ENCODE measurements at regions not wholly inside any gene's neighbourhood (a gene's known extent, or its start where the extent isn't known, plus 50 kb on each side); places are given as distances from the start of the nearest gene placed in this dataset.

DNA sequence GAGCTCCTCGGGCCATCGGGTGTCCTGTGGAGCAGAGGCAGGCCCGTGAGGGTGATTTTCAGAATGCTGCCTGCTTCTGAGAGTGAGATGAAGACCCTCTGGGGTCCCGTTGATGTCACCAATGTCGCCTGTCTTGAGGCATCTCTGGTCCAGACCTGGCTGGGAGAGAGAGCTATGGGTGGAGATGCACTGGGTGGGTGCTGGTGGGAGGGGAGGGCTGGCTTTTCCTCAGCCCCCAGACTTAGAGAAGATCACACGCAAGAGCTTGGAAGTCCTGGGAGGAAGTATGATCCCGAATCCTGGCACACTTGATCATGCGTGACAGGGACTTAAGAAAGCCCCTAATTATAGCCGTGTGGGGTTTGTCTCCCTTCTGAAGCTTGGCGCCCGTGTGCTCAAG lies 103.2 kb upstream of the CD93 start (continued):
- TF ChIP-seq EZH2 (IDR thresholded peaks at IDR 0.05; ENCODE audit: low read depth, unreplicated experiment) (no peak), POLR2AphosphoS5 (IDR thresholded peaks at IDR 0.05; ENCODE audit: low read depth) (no peak), STAT1 (IDR thresholded peaks at IDR 0.05; ENCODE audit: unreplicated experiment) (no peak)

DNA sequence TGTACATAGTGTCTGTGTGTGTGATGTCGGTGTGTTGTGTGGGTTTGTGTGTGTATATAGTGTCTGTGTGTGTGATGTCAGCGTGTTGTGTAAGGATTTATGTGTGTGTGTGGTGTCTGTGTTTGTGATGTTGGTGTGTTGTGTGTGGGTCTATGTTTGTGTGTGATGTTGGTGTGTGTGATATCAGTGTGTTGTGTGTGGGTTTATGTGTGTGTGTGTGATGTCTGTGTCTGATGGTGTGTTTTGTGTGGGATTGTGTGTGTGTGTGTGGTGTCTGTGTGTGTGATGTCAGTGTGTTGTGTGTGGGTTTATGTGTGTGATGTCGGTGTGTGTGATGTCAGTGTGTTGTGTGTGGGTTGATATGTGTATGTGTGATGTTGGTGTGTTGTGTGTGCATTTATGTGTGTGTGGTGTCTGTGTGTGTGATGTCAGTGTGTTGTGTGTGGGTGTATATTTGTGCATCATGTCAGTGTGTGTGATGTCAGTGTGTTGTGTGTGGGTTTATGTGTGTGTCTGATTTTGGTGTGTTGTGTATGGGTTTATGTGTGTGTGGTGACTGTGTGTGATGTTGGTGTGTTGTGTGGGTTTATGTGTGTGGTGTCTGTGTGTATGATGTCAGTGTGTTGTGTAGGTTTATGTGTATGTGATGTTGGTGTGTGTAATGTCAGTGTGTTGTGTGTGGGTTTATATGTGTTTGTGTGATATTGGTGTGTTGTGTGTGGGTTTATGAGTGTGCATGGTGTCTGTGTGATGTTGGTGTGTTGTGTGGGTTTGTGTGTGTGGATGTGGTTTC lies 102.4 kb upstream of the CD93 start:
- no peak overlapping the region for H3K27ac ChIP-seq (ENCODE audit: low read depth)
- Mint-ChIP-seq H3K36me3 (ENCODE audit: low read depth) (peaks cover 5% of the 10 kb centered on the region; the same call in 2 of the 3 replicates), H3K4me3 (no peak overlapping the region), H3K27me3 (ENCODE audit: insufficient read depth, low read depth, poor library complexity) (no peaks in the 10 kb centered on the region), H3K4me1 (no peaks in the 10 kb centered on the region), H3K9me3 (peaks cover 21% of the 10 kb centered on the region), H3K27ac (no peak overlapping the region)
- H4K20me1 ChIP-seq (replicated peaks; ENCODE audit: insufficient read depth): no peaks in the 10 kb centered on the region
- no peaks in the 10 kb centered on the region for H3K36me3 ChIP-seq (ENCODE audit: insufficient read depth)
- H3K9me2 ChIP-seq (ENCODE audit: insufficient read depth): no peaks in the 10 kb centered on the region; the same call in 1 of the 2 replicates
- DNase-seq (ENCODE audit: low spot score) (no peak), ATAC-seq (no peak)
- H3F3A ChIP-seq (replicated peaks; ENCODE audit: low read depth): no peaks in the 10 kb centered on the region
- no peak for TF ChIP-seq EZH2phosphoT487 (IDR thresholded peaks at IDR 0.05; ENCODE audit: unreplicated experiment)
- TF ChIP-seq, protein P1, sequence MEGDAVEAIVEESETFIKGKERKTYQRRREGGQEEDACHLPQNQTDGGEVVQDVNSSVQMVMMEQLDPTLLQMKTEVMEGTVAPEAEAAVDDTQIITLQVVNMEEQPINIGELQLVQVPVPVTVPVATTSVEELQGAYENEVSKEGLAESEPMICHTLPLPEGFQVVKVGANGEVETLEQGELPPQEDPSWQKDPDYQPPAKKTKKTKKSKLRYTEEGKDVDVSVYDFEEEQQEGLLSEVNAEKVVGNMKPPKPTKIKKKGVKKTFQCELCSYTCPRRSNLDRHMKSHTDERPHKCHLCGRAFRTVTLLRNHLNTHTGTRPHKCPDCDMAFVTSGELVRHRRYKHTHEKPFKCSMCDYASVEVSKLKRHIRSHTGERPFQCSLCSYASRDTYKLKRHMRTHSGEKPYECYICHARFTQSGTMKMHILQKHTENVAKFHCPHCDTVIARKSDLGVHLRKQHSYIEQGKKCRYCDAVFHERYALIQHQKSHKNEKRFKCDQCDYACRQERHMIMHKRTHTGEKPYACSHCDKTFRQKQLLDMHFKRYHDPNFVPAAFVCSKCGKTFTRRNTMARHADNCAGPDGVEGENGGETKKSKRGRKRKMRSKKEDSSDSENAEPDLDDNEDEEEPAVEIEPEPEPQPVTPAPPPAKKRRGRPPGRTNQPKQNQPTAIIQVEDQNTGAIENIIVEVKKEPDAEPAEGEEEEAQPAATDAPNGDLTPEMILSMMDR (conservative IDR thresholded peaks at IDR 0.05; ENCODE audit: low read depth in 2 of 2): no peak
- TF ChIP-seq ZNF114 (CRISPR knock-in tag; IDR thresholded peaks at IDR 0.05): no peak
- TF ChIP-seq, protein P2, sequence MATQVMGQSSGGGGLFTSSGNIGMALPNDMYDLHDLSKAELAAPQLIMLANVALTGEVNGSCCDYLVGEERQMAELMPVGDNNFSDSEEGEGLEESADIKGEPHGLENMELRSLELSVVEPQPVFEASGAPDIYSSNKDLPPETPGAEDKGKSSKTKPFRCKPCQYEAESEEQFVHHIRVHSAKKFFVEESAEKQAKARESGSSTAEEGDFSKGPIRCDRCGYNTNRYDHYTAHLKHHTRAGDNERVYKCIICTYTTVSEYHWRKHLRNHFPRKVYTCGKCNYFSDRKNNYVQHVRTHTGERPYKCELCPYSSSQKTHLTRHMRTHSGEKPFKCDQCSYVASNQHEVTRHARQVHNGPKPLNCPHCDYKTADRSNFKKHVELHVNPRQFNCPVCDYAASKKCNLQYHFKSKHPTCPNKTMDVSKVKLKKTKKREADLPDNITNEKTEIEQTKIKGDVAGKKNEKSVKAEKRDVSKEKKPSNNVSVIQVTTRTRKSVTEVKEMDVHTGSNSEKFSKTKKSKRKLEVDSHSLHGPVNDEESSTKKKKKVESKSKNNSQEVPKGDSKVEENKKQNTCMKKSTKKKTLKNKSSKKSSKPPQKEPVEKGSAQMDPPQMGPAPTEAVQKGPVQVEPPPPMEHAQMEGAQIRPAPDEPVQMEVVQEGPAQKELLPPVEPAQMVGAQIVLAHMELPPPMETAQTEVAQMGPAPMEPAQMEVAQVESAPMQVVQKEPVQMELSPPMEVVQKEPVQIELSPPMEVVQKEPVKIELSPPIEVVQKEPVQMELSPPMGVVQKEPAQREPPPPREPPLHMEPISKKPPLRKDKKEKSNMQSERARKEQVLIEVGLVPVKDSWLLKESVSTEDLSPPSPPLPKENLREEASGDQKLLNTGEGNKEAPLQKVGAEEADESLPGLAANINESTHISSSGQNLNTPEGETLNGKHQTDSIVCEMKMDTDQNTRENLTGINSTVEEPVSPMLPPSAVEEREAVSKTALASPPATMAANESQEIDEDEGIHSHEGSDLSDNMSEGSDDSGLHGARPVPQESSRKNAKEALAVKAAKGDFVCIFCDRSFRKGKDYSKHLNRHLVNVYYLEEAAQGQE (IDR thresholded peaks at IDR 0.05; ENCODE audit: unreplicated experiment): no peak
- no peak for TF ChIP-seq POLR2AphosphoS5 (IDR thresholded peaks at IDR 0.05; ENCODE audit: low read depth)
- no peak for TF ChIP-seq ZNF331 (CRISPR knock-in tag; IDR thresholded peaks at IDR 0.05; ENCODE audit: low read depth)
- TF ChIP-seq NANOG (IDR thresholded peaks at IDR 0.05; ENCODE audit: borderline replicate concordance): no peak
- no peak for TF ChIP-seq STAT1 (IDR thresholded peaks at IDR 0.05; ENCODE audit: unreplicated experiment)
- TF ChIP-seq, protein P3, sequence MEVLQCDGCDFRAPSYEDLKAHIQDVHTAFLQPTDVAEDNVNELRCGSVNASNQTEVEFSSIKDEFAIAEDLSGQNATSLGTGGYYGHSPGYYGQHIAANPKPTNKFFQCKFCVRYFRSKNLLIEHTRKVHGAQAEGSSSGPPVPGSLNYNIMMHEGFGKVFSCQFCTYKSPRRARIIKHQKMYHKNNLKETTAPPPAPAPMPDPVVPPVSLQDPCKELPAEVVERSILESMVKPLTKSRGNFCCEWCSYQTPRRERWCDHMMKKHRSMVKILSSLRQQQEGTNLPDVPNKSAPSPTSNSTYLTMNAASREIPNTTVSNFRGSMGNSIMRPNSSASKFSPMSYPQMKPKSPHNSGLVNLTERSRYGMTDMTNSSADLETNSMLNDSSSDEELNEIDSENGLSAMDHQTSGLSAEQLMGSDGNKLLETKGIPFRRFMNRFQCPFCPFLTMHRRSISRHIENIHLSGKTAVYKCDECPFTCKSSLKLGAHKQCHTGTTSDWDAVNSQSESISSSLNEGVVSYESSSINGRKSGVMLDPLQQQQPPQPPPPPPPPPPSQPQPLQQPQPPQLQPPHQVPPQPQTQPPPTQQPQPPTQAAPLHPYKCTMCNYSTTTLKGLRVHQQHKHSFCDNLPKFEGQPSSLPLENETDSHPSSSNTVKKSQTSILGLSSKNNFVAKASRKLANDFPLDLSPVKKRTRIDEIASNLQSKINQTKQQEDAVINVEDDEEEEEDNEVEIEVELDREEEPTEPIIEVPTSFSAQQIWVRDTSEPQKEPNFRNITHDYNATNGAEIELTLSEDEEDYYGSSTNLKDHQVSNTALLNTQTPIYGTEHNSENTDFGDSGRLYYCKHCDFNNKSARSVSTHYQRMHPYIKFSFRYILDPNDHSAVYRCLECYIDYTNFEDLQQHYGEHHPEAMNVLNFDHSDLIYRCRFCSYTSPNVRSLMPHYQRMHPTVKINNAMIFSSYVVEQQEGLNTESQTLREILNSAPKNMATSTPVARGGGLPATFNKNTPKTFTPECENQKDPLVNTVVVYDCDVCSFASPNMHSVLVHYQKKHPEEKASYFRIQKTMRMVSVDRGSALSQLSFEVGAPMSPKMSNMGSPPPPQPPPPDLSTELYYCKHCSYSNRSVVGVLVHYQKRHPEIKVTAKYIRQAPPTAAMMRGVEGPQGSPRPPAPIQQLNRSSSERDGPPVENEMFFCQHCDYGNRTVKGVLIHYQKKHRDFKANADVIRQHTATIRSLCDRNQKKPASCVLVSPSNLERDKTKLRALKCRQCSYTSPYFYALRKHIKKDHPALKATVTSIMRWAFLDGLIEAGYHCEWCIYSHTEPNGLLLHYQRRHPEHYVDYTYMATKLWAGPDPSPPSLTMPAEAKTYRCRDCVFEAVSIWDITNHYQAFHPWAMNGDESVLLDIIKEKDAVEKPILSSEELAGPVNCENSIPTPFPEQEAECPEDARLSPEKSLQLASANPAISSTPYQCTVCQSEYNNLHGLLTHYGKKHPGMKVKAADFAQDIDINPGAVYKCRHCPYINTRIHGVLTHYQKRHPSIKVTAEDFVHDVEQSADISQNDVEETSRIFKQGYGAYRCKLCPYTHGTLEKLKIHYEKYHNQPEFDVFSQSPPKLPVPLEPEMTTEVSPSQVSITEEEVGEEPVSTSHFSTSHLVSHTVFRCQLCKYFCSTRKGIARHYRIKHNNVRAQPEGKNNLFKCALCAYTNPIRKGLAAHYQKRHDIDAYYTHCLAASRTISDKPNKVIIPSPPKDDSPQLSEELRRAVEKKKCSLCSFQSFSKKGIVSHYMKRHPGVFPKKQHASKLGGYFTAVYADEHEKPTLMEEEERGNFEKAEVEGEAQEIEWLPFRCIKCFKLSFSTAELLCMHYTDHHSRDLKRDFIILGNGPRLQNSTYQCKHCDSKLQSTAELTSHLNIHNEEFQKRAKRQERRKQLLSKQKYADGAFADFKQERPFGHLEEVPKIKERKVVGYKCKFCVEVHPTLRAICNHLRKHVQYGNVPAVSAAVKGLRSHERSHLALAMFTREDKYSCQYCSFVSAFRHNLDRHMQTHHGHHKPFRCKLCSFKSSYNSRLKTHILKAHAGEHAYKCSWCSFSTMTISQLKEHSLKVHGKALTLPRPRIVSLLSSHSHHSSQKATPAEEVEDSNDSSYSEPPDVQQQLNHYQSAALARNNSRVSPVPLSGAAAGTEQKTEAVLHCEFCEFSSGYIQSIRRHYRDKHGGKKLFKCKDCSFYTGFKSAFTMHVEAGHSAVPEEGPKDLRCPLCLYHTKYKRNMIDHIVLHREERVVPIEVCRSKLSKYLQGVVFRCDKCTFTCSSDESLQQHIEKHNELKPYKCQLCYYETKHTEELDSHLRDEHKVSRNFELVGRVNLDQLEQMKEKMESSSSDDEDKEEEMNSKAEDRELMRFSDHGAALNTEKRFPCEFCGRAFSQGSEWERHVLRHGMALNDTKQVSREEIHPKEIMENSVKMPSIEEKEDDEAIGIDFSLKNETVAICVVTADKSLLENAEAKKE (CRISPR knock-in tag; IDR thresholded peaks at IDR 0.05): no peak
- no peak for TF ChIP-seq EZH2 (IDR thresholded peaks at IDR 0.05; ENCODE audit: low read depth, unreplicated experiment)
- TF ChIP-seq, protein P4, sequence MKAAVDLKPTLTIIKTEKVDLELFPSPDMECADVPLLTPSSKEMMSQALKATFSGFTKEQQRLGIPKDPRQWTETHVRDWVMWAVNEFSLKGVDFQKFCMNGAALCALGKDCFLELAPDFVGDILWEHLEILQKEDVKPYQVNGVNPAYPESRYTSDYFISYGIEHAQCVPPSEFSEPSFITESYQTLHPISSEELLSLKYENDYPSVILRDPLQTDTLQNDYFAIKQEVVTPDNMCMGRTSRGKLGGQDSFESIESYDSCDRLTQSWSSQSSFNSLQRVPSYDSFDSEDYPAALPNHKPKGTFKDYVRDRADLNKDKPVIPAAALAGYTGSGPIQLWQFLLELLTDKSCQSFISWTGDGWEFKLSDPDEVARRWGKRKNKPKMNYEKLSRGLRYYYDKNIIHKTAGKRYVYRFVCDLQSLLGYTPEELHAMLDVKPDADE (IDR thresholded peaks at IDR 0.05): no peak
- no peak for TF ChIP-seq CREB1 (CRISPR knock-in tag; IDR thresholded peaks at IDR 0.05; ENCODE audit: low read depth)
- H3K4me1 ChIP-seq (ENCODE audit: insufficient read depth): no peaks in the 10 kb centered on the region
- H3K4me2 ChIP-seq: no peak overlapping the region
- H3K79me2 ChIP-seq (replicated peaks; ENCODE audit: insufficient read depth): no peaks in the 10 kb centered on the region
- H3K4me3 ChIP-seq: no peak overlapping the region
- H3K27me3 ChIP-seq (ENCODE audit: insufficient read depth): no peaks in the 10 kb centered on the region
- no peak overlapping the region for H2AFZ ChIP-seq
